ENCODE measurements at regions not wholly inside any gene's neighbourhood (a gene's known extent, or its start where the extent isn't known, plus 50 kb on each side); places are given as distances from the start of the nearest gene placed in this dataset.
"Not testable (repeated sequence)": the region's sequence is repeated elsewhere in the genome, so short reads cannot be mapped to it uniquely, and the experiment has no call there.

GRCh38 chr14:59130462-59130861 lies 58.0 kb upstream of the DAAM1 start:
- no peak for DNase-seq

- no peak for DNase-seq
These were observed 56.3 kb upstream of the DAAM1 start for GRCh38 chr14:59131938-59132795.

GRCh38 chr14:59132796-59133494 lies 55.5 kb upstream of the DAAM1 start:
- no peak for DNase-seq

GRCh38 chr14:59133709-59134108 lies 54.8 kb upstream of the DAAM1 start:
- no peak for DNase-seq

GRCh38 chr14:59134307-59134706 lies 54.2 kb upstream of the DAAM1 start:
- DNase-seq, result no peak

GRCh38 chr14:59137256-59137655 lies 51.2 kb upstream of the DAAM1 start:
- DNase-seq, result no peak

GRCh38 chr14:59138576-59138975 lies 49.9 kb upstream of the DAAM1 start:
- DNase-seq, result not testable (repeated sequence)

Measured in suppressor macrophage treated with lipopolysaccharide for 4 hours (primary cell).